HepG2 (cell line): ENCODE measurements at regions not wholly inside any gene's neighbourhood (a gene's known extent, or its start where the extent isn't known, plus 50 kb on each side); places are given as distances from the start of the nearest gene placed in this dataset.

ENCODE experiments used
- ATAC-seq: fragments of 200-7000 bp; cut with Tn5 transposase; 3 replicates; pipeline ENCODE4 v1.9.1; 2020; ENCODE audit warnings: mild to moderate bottlenecking, moderate library complexity
- BruUV-seq: library from RNA; stranded (reverse); fragments of 400-500 nt; replicated peaks from 2 replicates; lab custom pipeline; 2021; lab: Mats Ljungman, UMichigan
- CTCF ChIA-PET: fragments of 300-600 bp; formaldehyde crosslinking; extraction: SDS; loops from one replicate; lab custom pipeline; 2021; ENCODE audit warnings: low total read pairs, inconsistent platforms, low intra/inter-chr PET ratio; lab: Yijun Ruan, JAX
- POLR2A ChIA-PET: fragments of 350-600 bp; sonication (Branson Sonifier 250); formaldehyde crosslinking; loops from one replicate; lab custom pipeline; 2020; ENCODE audit warnings: antibody characterized with exemption, inconsistent platforms; lab: Yijun Ruan, JAX
- DNase-seq: peaks from one replicate; pipeline ENCODE4 v3.0.0-alpha.2; 2015; ENCODE audit warnings: low spot score
- FAIRE-seq: peaks from 3 replicates; lab custom pipeline; 2011; peaks lifted over from hg19 to GRCh38; lab: Jason Lieb, UNC
- H2AFZ ChIP-seq: one replicate; pipeline ENCODE4 v1.6.1; 2011; ENCODE audit warnings: low read length, inconsistent platforms
- H3K27ac ChIP-seq: fragments of 300-600 bp; 3 replicates; pipeline ENCODE4 v1.8.0; 2011; ENCODE audit warnings: mixed run types, mild to moderate bottlenecking, mixed read lengths, low read length, inconsistent platforms; ENCODE audit not compliant: insufficient read depth; ENCODE audit errors: extremely low read length
- H3K27me3 ChIP-seq, 2 experiments: fragments of 200-600 bp in 1 of 2; 2 replicates in 1 of 2; 3 replicates in 1 of 2; pipeline versions ENCODE4 v1.6.0 to v1.8.0; 2011; ENCODE audit warnings: low read length in 2 of 2, mild to moderate bottlenecking in 2 of 2, moderate library complexity in 2 of 2, inconsistent platforms in 1 of 2; ENCODE audit not compliant: insufficient read depth in 2 of 2, control insufficient read depth in 1 of 2
- H3K36me3 ChIP-seq, 2 experiments: fragments of 200-600 bp in 1 of 2; replicated peaks in 1 of 2; 2 replicates in 1 of 2; 3 replicates in 1 of 2; pipeline versions ENCODE4 v1.5.1 to v1.8.0; 2011; ENCODE audit warnings: low read length in 2 of 2, inconsistent platforms in 1 of 2; ENCODE audit not compliant: insufficient read depth in 2 of 2, control insufficient read depth in 1 of 2
- H3K4me1 ChIP-seq: 2 replicates; pipeline ENCODE4 v1.5.1; 2012; ENCODE audit warnings: low read length, inconsistent platforms; ENCODE audit not compliant: insufficient read depth
- H3K4me2 ChIP-seq: 2 replicates; pipeline ENCODE4 v1.6.0; 2011; ENCODE audit warnings: low read depth, low read length, inconsistent platforms
- H3K4me3 ChIP-seq, 3 experiments: fragments of 200-600 bp in 1 of 3; sonication (generic), shearing (Covaris generic) in 1 of 3; replicated peaks in 1 of 3; 2 replicates each; pipeline ENCODE4 v1.5.1; 2011 to 2016; ENCODE audit warnings: low read length in 3 of 3, inconsistent platforms in 2 of 3, low read depth in 2 of 3, mild to moderate bottlenecking in 2 of 3, control low read depth in 1 of 3, mixed read lengths in 1 of 3; ENCODE audit not compliant: insufficient read depth in 1 of 3
- H3K79me2 ChIP-seq: one replicate; pipeline ENCODE4 v1.6.1; 2011; ENCODE audit warnings: low read length, inconsistent platforms; ENCODE audit not compliant: insufficient read depth
- H3K9ac ChIP-seq: 2 replicates; pipeline ENCODE4 v1.6.0; 2011; ENCODE audit warnings: mild to moderate bottlenecking, low read depth, low read length, inconsistent platforms; ENCODE audit not compliant: insufficient read depth
- H3K9me3 ChIP-seq: 2 replicates; pipeline ENCODE4 v1.5.1; 2012; ENCODE audit warnings: mild to moderate bottlenecking, low read length
- H4K20me1 ChIP-seq: 2 replicates; pipeline ENCODE4 v1.6.0; 2011; ENCODE audit warnings: inconsistent platforms, mild to moderate bottlenecking, low read length, moderate library complexity; ENCODE audit not compliant: insufficient read depth
- KDM5A ChIP-seq: fragments of 200-600 bp; sonication (generic); IDR thresholded peaks from 2 replicates; pipeline ENCODE4 v1.7.0; 2018; ENCODE audit warnings: antibody characterized with exemption, mild to moderate bottlenecking, low read length, borderline replicate concordance
- PHF20 ChIP-seq: sonication (generic); formaldehyde crosslinking; IDR thresholded peaks from 2 replicates; pipeline ENCODE4 v1.5.0; 2020; ENCODE audit warnings: mild to moderate bottlenecking, missing genetic modification reagents
- PREB ChIP-seq: sonication (generic); formaldehyde crosslinking; IDR thresholded peaks from 2 replicates; pipeline ENCODE4 v1.4.0; 2020; ENCODE audit warnings: missing genetic modification reagents
- RARG ChIP-seq: sonication (generic); formaldehyde crosslinking; IDR thresholded peaks from 2 replicates; pipeline ENCODE4 v1.4.0; 2020; ENCODE audit warnings: low read depth, mild to moderate bottlenecking, missing genetic modification reagents
- RFX3 ChIP-seq: IDR thresholded peaks from 2 replicates; pipeline ENCODE4 v1.6.1; 2016; ENCODE audit warnings: missing biosample characterization, missing genetic modification reagents
- ZHX1 ChIP-seq: sonication (generic); formaldehyde crosslinking; IDR thresholded peaks from 2 replicates; pipeline ENCODE4 v1.8.1; 2022; ENCODE audit warnings: low read depth, mild to moderate bottlenecking, missing genetic modification reagents
- ZNF143 ChIP-seq: sonication (generic); formaldehyde crosslinking; IDR thresholded peaks from 2 replicates; pipeline ENCODE4 v1.4.0; 2020; ENCODE audit warnings: missing genetic modification reagents
- ZNF256 ChIP-seq: sonication (generic); formaldehyde crosslinking; conservative IDR thresholded peaks from 2 replicates; pipeline ENCODE4 v1.4.0; 2020; ENCODE audit warnings: missing genetic modification reagents
- ZNF354B ChIP-seq: sonication (generic); formaldehyde crosslinking; IDR thresholded peaks from 2 replicates; pipeline ENCODE4 v1.8.0; 2022; ENCODE audit warnings: mild to moderate bottlenecking, missing genetic modification reagents
- ZNF552 ChIP-seq: sonication (generic); formaldehyde crosslinking; IDR thresholded peaks from 2 replicates; pipeline ENCODE4 v1.9.0; 2022; ENCODE audit warnings: missing genetic modification reagents, mild to moderate bottlenecking, borderline replicate concordance
- WGBS: methylation state at CpG from one replicate; pipeline ENCODE4 v1.1.6; 2017; ENCODE audit warnings: low lambda C conversion rate; 5-methylcytosine and 5-hydroxymethylcytosine counted together
- in situ Hi-C: cut with HindIII; loops from 2 replicates; pipeline ENCODE4 v1.10.0; 2017; ENCODE audit warnings: low pct_unique_long_range_greater_than_20kb; ENCODE audit not compliant: extremely low pct_ligation_motif_present
- intact Hi-C: fragments of 100-400 bp; cut with micrococcal nuclease; formaldehyde crosslinking; loops from one replicate; pipeline ENCODE4 v1.10.0; 2022; ENCODE audit not compliant: unreplicated experiment
- TF ChIP-seq, protein P1 (sequence below): sonication (generic); formaldehyde crosslinking; conservative IDR thresholded peaks from 2 replicates; pipeline ENCODE4 v1.4.0; 2020; ENCODE audit warnings: missing genetic modification reagents
- TF ChIP-seq, protein P2 (sequence below): sonication (generic); formaldehyde crosslinking; IDR thresholded peaks from 2 replicates; pipeline ENCODE4 v1.4.0; 2020; ENCODE audit warnings: missing genetic modification reagents

- no peaks in the 10 kb centered on the region for H3K36me3 ChIP-seq
- intact Hi-C loops: no loop called here
- no peaks in the 10 kb centered on the region for H3K9me3 ChIP-seq
- ATAC-seq: no peak
- no peak for FAIRE-seq
- in situ Hi-C loops: no loop called here
- no peaks in the 10 kb centered on the region for H3K4me1 ChIP-seq
- CTCF ChIA-PET: no interaction called here
- BruUV-seq: no TSS peak
- H4K20me1 ChIP-seq: no peaks in the 10 kb centered on the region
- WGBS: 8% methylated on average over 3 of the region's 4 CpGs
- no peaks in the 10 kb centered on the region for H3K79me2 ChIP-seq
- H3K27ac ChIP-seq: no peak overlapping the region
- POLR2A ChIA-PET: no interaction called here
- no peak for TF ChIP-seq RARG (CRISPR knock-in tag)
- no peak for TF ChIP-seq ZNF552 (CRISPR knock-in tag)
- TF ChIP-seq, protein P1, sequence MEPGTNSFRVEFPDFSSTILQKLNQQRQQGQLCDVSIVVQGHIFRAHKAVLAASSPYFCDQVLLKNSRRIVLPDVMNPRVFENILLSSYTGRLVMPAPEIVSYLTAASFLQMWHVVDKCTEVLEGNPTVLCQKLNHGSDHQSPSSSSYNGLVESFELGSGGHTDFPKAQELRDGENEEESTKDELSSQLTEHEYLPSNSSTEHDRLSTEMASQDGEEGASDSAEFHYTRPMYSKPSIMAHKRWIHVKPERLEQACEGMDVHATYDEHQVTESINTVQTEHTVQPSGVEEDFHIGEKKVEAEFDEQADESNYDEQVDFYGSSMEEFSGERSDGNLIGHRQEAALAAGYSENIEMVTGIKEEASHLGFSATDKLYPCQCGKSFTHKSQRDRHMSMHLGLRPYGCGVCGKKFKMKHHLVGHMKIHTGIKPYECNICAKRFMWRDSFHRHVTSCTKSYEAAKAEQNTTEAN (CRISPR knock-in tag): no peak
- TF ChIP-seq PHF20 (CRISPR knock-in tag): no peak
- no peak for TF ChIP-seq RFX3 (CRISPR knock-in tag)
- no peak for TF ChIP-seq ZNF354B (CRISPR knock-in tag)
- no peak for TF ChIP-seq ZNF256 (CRISPR knock-in tag)
- H2AFZ ChIP-seq: no peak overlapping the region
- no peak for DNase-seq
- no peak overlapping the region for H3K9ac ChIP-seq
- H3K4me2 ChIP-seq: no peak overlapping the region
- no peak overlapping the region for H3K4me3 ChIP-seq
- no peaks in the 10 kb centered on the region for H3K27me3 ChIP-seq
These were observed 601.7 kb upstream of the GRIA3 start for GRCh38 chrX:122582280-122582974.

GRCh38 chrX:122582975-122583305, 601.1 kb upstream of the GRIA3 start:
- no peak overlapping the region for H3K4me2 ChIP-seq
- no peak for DNase-seq
- no peak for ATAC-seq
- intact Hi-C loops (no loop called here), in situ Hi-C loops (no loop called here)
- H3K9me3 ChIP-seq: no peaks in the 10 kb centered on the region
- no peak overlapping the region for H3K9ac ChIP-seq
- H4K20me1 ChIP-seq: no peaks in the 10 kb centered on the region
- no peaks in the 10 kb centered on the region for H3K4me1 ChIP-seq
- no peak for FAIRE-seq
- no TSS peak for BruUV-seq
- ChIA-PET POLR2A (no interaction called here), CTCF (no interaction called here)
- no peaks in the 10 kb centered on the region for H3K36me3 ChIP-seq
- H3K27me3 ChIP-seq: no peaks in the 10 kb centered on the region
- no peaks in the 10 kb centered on the region for H3K79me2 ChIP-seq
- no peak overlapping the region for H2AFZ ChIP-seq
- H3K27ac ChIP-seq: no peak overlapping the region
- no peak overlapping the region for H3K4me3 ChIP-seq
- TF ChIP-seq PREB (CRISPR knock-in tag) (no peak), ZHX1 (CRISPR knock-in tag) (no peak), ZNF143 (CRISPR knock-in tag) (no peak), KDM5A (no peak)
- TF ChIP-seq, protein P2, sequence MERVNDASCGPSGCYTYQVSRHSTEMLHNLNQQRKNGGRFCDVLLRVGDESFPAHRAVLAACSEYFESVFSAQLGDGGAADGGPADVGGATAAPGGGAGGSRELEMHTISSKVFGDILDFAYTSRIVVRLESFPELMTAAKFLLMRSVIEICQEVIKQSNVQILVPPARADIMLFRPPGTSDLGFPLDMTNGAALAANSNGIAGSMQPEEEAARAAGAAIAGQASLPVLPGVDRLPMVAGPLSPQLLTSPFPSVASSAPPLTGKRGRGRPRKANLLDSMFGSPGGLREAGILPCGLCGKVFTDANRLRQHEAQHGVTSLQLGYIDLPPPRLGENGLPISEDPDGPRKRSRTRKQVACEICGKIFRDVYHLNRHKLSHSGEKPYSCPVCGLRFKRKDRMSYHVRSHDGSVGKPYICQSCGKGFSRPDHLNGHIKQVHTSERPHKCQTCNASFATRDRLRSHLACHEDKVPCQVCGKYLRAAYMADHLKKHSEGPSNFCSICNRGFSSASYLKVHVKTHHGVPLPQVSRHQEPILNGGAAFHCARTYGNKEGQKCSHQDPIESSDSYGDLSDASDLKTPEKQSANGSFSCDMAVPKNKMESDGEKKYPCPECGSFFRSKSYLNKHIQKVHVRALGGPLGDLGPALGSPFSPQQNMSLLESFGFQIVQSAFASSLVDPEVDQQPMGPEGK (CRISPR knock-in tag): no peak
